Ecto neural progenitor cell (in vitro differentiated cells): ENCODE measurements at regions not wholly inside any gene's neighbourhood (a gene's known extent, or its start where the extent isn't known, plus 50 kb on each side); places are given as distances from the start of the nearest gene placed in this dataset.

Source experiments
- DNase-seq: peaks from one replicate; pipeline ENCODE4 v3.0.0-alpha.2; 2018; ENCODE audit warnings: low spot score

DNA sequence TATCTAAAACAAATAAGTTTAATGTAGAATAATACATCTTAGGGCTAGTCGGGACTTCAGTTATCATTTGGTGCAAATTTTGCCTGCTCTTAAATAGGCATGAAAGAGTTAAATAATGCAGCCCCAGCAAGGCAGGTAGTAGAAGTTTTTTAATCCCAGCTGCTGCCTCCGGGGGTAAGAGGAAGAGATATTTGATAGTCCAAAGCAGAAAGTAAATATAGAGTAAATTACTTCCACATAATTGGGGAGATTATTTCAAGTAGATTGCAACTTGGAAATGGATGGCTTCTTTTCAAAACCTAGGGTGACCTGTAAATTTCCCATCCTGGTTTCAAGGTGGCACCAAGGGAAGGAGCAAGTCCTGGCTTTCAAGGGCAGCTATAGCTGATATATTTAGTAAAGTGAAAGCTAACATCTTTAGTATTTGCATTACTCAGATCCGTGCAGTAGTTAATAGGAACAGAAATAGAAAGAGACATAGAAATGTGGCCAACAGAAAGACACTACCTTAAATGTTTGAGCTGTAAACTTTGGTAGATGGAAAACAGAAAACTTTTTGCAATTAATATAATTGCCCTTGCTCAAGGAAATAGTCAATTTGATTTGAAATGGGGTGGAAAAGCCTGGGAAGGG is 109.1 kb downstream of the LMO4 start:
- DNase-seq, result no peak

DNA sequence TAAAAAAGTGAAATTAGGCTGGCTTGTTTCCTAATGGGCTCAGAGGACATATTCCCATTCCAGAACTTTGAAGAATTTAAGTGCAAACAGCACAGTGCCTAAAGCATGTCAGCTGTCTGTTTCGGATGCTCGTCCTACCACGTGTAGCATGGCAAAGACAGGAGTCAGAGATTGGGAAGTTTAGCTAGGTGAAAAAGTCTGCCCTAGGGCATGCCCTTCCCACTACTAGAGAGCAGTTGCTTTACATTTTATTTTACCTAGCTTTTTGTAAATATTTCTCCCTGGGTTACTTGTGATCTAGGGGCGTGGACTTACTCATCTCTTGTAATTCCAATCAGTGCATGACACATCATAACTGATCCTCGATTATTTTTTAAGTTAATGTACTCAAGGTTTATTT is 111.1 kb downstream of the LMO4 start:
- no peak for DNase-seq

DNA sequence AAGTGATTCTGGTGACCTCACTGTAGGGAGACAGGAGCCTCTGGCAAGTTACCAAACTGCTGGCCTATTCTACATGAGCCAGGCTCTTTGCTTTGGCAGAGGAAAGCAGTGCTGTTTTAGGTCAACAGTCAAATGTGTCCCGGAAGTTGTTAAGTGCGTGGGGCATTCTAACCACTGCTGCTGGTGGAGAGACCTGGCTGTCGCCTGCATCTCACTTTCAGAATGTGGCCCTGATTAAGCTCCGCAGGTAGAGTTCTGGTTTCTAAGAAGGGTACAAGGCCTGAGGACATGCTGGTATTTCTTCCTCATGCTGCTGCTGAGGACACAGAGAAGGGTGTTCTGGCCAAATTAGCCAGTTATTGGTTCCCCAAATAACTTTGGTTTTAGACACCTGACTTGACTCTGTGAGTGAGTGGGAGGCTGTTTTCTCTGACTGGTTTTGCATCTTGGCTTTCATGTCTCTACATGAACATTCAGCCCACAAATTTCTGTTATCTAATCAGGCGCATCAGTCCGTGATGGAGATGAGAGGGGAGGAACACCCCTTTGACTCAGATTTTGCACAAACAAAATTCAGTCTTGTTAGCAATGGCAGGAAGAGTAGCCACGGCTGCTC is 120.8 kb downstream of the LMO4 start:
- no peak for DNase-seq

DNA sequence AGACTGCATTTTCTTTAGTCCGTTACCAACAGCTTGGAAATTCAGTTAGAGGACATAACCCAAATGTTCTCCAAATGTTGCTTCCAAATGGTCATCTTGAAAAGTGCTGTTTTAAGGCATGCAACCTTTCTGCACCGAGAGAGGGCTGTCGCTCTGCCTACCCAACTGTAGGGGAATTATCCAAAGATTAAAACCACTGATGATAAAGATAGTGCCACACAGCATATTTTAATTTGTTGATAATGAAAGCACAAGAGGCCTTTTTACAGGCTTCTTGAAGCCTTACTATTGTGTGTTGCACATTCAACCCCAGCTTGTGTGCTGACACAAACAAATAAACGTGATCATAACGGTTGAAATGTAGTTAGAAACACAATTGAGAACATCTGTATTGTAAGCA is 121.5 kb downstream of the LMO4 start:
- DNase-seq, result no peak

DNA sequence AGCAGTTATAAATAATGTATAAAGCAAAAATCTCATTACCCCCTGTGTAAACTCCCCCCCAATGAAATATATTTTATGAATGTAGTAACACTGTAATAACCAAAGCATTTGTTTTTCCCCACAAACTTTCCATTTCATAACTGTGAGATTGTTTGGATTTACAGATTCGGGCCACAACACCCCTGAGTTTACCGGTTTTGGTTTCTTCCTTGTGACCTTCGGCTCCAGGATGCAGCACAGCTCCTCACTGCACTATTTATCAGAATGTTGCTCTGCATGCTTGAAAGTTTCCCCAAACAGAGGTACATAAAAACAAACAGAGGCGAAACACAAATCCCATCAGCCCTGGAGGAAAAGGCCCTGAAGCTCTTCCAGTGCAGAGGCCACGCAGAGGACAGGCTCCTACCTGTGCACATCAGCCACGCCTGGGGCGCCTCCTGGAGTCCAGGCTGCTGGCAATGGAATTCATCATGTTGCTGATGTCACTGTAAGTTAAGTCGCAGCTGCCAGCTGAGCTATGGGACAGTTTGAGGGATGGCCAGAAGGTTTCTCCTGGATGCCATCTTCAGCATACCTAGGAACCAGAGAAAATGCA is 122.0 kb downstream of the LMO4 start:
- DNase-seq, result no peak

DNA sequence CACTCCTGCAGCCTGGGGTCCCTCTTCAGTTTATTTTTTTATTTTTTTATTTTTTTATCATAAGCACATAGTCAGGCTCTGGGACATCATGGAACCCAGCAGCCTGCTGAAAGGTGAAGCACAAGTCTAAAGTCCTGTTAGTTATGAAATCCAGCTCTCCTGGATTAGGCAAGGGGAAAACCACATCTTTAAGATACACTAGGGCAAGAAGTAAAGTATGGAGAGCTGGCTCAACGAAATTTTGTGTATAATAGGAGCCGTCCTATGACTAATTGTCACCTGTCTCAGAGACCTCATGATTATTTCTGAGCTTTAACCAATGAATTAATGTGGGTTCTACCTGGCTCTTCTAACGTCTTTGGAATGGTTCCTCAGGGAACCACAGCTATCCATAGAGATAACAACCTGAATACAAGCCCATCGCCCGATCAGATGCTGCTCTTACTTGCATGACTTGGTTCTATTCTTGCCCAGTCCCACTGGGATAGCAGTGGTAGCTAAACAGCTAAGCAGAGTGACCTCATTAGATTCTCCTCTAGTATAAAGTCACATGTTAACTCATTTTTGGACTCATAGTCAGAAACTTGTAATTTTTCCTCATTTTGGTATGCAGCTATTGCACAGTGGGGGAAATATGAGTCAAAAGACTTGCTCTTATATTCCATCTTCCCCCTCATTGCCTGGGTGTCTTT is 122.7 kb downstream of the LMO4 start:
- no peak for DNase-seq

DNA sequence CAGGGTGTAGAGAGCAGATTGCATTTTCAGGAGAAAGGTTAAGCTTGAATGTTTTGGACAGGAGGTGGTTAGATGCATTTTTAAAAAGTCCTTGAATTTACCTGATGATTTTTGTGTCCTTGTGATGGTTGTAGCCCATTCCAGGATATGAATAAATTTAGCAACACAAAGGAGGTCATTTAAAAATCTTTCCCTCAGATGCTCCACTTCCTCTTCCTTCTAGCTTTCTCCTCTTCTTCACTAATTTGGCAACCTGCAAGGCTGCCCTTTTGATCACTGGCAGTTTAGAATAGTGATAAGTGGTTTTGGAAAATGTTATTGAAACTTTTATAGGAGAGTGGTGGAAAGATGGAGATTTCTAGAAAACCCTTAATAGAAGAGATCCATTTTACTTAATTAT is 124.0 kb downstream of the LMO4 start:
- DNase-seq, result no peak

DNA sequence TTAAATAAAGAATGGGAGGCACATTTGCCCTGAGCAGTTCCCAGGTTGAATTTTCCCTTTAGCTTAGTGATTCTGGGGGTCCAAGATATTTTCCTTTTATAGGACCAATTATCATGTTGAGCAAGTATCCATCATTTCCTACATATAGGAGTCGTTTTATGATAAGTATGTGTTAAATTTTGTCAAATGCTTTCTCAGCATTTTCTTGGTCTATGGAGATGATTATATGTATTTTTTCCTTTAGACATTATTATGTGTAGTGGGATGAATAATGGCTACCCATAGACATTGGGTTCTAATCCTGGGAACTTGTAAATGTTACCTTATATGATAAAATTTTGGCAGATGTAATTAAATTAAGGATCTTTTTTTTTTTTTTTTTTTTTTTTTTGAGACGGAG is 128.7 kb downstream of the LMO4 start:
- no peak for DNase-seq

DNA sequence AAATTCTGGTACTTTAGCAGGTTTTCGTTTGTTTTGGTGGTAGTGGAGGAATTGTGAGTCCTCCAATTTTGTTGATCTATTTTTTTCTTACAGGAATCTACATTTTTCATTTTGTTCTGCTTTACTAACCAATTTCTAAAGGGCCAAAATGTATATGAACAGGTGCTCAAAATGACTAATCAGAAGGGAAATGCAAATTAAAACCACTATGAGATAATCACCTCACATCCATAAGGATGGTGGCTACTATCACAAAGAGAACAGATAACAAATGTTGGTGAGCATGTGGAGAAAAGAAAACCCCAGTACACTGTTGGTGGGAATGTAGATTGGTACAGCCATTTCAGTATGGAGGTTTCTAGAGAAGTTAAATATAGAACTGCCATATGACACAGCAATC is 134.2 kb downstream of the LMO4 start:
- no peak for DNase-seq

DNA sequence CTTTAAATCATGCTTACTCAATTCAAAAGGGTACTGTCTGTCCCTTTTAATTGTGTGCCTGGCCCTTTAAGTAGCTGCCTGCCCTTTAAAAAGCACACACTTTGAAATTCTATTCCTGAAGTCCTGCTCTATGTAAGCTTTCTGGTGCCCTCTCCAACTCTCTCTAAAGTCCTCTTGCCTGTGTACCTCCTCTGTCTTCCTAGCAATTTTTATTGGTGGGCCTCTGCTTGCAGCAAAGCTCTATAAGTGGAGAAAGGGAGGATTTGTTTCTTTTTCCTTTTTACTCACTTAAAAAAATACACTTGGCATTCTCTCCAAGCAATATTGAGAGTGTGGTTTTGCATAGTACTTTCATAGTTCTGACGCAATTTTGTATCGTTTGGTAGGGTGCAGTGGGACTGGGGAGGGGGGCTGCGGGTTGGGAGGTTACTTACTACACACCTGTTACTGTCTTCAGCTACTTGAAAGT is 135.4 kb downstream of the LMO4 start:
- no peak for DNase-seq

DNA sequence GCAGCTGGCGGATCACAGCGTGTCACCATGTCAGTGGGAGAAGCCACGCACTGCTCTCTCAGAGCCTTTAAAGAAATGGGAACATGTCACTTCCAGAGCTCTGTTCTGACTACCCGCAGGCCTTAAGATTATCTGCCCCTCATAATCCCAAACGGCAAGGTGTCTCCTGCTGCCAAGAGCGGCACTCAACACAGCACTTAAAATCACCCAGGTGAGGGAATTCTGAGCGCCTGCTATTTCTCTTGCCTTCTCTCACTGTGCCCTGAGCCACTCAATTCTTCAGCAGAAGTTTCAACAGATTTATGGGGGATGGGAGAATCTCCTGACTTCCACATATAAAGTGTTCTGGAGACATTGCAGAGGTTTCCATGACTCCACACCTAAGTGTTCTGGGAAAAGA is 137.9 kb downstream of the LMO4 start:
- DNase-seq, result no peak

DNA sequence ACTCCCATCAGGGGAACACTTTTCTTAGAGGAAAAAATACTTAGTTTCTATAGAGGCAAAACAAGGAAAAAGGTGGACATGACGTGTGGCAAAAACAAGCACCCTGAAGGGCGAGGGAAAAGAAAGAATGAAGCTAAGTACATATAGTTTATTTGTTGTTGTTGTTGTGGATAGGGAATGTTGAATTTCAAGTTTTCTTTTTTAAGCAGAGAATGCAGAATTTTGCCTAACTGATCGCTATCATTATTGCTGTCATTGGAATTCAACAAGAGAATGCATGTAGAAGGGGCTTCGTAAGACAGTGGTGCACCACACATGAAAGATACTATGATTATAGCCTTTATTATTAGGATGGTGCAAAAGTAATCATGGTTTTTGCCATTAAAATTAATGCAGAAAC is 144.0 kb downstream of the LMO4 start:
- no peak for DNase-seq

DNA sequence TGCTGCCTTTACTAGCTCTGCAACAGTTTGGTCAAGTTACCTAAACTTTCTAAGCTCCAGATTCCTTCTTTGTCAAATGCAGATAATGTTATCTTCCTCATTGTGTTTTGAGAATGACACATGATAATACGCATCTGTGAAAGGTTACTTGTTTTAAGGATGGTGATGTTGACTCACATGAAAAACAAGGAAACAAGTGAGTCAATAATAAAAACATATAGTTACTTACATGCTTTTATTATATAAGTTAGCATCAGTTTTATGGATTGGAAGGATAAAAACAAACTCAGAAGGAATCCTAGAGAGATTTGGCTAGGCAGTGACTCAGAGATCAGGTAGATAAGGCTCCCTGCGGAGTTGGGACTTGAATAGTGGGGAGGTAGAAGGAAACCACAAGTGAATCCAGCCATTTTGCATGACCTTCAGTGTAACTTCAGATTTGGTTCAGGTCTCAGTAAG is 144.6 kb downstream of the LMO4 start:
- DNase-seq, result no peak

DNA sequence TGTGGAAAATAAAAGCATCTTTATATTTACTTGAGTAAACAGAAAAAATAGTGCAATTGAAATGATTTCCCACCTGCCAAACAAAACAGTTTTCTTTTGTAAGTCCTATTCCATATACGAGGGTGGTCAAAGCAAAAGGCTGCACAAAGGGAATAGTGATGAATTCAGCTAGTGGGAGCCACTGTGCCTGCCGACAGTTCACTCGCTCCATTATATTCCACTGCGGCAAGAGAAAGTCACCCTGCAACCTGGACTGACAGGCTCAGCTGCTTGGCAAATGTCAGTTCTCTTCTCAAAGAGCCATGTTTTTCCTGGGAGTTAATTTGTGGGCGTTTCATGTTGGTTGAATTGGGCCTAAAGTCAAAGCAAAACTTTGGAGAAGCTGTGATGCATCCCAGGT is 145.4 kb downstream of the LMO4 start:
- DNase-seq, result no peak

DNA sequence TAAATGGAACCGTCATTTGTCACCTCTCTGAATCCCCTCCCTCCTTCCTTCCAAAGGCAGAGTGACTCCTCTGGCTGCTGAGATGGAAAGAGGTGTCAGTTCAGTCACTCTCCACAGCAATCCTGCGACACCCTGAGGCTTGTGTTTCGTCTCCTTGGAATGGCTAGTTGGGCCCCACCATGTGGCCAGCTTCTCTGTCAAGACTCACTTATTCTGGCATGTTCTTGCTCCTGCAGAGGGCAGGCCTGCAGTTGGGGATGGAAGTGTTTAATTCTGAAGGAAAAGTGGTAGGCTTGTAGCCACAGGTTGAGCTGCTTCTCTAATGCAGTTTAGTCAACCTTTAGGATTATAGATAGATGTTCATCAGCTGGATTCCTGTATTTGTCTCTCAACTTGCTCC is 149.6 kb downstream of the LMO4 start:
- DNase-seq, result peak; percentile 51

DNA sequence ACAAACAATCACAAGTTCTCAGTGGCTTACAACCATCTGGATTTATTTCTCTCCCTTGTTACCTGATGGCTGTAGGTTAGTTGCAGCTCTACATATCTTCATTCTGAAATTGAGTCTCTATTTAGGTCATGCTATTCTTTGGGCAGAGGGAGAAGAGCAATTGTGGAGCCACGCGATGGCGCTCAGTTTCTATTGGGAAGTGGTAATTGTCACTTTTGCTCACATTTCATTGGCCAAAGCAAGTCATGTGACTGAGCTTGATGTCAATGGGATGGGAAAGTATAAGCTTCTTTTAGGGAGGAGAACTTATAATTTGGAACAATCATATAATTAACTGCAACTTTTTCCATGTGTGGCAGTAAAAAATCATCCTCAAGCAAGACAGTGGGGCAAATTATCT is 166.5 kb downstream of the LMO4 start:
- DNase-seq, result no peak

DNA sequence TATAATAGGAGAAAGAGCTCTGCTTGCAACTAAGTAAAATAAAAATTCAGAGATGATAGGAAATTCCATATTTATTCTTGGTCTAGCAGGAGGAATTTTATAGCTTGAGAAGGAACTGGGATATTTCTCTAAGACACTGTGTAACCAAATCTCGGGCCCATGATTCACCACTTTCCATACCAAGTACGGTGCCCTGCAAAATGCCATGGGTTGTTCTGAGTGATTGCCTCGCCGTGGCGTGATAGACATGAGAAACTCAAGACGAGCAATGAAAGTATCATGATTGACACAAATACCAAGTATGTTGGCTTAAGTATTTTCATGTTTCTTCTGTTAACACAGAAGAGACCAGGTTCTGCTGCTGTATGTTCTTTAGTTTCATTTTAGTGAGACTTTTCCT is 167.2 kb downstream of the LMO4 start:
- DNase-seq, result no peak

DNA sequence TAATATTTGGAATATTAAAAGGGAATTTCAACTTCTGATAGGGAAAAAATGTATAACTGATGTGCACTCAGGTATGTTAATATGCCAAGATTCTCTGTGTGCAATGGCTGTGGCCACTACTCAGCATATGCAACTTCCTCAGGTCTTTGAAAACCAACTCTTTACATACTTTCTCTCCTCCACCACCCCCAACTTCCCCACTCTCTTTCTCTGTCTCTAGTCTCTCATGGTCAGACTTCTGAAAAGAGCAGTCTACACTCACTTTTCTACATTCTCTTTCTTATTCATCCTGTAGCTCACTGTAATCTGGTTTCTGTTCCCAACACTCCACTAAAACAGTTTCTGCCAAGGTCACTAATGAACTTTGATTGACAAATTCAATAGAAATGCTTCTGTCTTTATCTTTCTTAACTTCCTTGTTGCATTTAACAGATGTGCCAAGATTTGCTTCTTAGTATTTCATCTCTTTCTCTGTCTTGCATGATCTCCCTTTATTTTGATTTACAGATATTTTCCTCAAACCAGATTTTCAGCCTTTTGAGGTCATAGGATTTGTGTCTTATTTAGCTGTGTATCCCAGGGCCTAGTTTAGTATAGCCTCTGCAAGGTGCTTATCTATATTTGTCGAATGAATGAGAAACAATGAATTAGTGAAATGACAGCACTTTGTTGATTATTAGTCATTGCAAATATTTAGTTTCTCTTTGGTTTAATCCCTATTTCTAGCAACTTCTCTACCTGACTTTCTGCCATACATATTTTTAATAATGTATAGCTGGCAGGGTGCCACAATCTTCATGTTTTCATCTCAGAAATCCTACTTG is 168.9 kb downstream of the LMO4 start:
- DNase-seq, result no peak

DNA sequence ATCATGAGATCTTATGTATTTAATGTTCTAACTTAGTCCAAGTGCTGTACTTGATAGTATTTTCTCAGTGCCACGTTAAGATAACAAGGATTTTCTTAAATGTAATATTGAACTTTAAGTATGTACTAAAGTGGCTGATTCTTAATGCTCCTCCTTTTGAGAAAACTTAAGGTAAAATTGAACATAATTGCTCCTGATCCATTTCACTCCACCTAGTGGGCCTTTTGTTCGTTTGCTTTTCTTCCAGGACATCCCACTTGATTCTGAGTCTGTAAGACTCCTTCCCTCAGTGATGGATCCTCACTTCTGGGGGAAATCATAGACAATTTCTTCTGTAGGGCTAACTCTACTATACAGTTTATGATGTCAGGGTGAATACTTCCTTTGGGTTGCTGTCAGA is 173.1 kb downstream of the LMO4 start:
- no peak for DNase-seq

DNA sequence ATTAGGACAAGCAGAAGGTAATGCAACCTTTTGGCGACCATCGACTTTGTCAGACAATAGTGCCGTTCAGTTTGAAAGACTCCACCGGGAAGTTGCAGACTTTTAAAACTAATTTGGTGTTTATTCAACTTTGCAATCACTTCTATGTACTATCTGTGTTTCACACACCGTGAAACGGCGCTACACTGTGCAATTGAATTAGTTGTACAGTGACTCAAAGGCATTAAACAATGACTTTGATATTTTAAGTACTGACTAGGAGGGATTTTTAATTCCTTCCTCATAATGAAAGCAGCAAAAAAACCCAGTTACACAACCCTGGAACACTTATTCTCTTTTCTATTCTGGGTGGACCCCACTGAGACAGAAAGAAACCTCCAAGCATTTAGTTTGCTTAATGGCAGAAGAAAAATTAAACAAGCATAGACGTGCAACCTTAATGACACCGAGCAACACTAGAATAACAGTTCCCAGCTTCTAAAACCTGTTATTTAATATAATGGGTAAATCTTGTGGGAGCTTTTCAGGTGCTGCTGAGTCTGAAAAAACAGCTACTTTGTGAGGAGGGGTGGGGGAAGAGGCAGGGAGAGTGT is 176.8 kb downstream of the LMO4 start:
- DNase-seq, result no peak

DNA sequence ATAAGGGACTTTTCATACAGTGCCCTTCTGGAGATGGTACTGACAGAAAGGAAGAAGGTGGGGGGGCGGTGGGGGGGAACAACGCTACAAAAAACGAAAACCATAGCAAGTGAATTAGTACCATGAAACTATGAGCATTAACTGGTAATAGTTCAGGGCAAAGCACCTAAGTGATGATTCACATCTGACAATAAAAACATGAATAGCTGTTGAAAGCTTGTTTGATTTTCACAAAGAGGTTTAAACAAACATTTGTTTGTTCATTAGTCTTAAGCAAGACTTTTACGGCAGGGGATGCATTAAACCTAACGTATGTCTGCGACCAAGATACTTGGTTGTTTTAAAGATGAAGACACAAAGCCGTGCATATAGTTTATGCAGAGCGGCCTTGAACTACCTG is 177.5 kb downstream of the LMO4 start:
- no peak for DNase-seq

DNA sequence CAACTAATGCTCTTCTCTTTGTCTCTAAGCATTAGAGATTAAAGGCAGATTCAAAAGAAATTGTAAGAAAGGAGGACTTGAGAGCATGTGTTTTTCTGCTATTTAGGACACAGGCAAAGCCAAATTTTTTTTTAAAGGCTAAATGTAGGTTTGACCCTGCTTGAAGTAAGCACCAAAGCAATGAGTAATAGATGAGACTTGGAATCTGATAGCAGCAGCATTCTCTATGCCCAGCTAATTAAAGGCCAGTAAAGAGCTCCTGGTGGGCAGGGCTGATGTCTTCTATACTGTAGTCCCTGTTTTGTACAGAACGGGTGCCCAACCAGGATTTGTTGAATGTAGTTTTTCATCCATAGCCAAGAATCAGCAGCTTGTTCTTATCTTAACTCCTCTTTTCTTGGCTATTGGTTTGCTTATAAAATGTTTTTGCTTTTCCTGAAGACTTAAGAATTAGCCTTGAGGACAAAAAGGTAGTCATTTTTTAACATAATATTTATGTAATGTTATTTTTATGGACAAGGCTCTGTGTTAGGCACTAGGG is 179.6 kb downstream of the LMO4 start:
- DNase-seq, result no peak
